GM18511 (cell line): ENCODE measurements at regions not wholly inside any gene's neighbourhood (a gene's known extent, or its start where the extent isn't known, plus 50 kb on each side); places are given as distances from the start of the nearest gene placed in this dataset.

Source experiments
- ATAC-seq: cut with Tn5 transposase; IDR thresholded peaks from one replicate; pipeline ENCODE4 v1.9.1; 2021; ENCODE audit warnings: mild to moderate bottlenecking, moderate library complexity; ENCODE audit not compliant: unreplicated experiment

GRCh38 chr1:83015163-83015562, 983.8 kb downstream of the TTLL7 start:
- no peak for ATAC-seq

- no peak for ATAC-seq
These were observed 986.0 kb downstream of the TTLL7 start for GRCh38 chr1:83012950-83013349.

- ATAC-seq: no peak
These were observed 987.7 kb downstream of the TTLL7 start for GRCh38 chr1:83011265-83011664.

- no peak for ATAC-seq
These were observed 992.7 kb downstream of the TTLL7 start for GRCh38 chr1:83006271-83006670.

- no peak for ATAC-seq
These were observed 998.6 kb downstream of the TTLL7 start for GRCh38 chr1:83000286-83000685.

GRCh38 chr1:82995951-82996350, 1003.0 kb downstream of the TTLL7 start:
- no peak for ATAC-seq

- ATAC-seq: no peak
These were observed 1004.2 kb downstream of the TTLL7 start for GRCh38 chr1:82994616-82995263.

- no peak for ATAC-seq
These were observed 1007.4 kb downstream of the TTLL7 start for GRCh38 chr1:82991569-82991968.

GRCh38 chr1:82979593-82980236, 1019.2 kb downstream of the TTLL7 start:
- ATAC-seq: peak; percentile 100

GRCh38 chr1:82978461-82979324, 1020.2 kb downstream of the TTLL7 start:
- ATAC-seq: no peak

GRCh38 chr1:82972841-82973553, 1025.9 kb downstream of the TTLL7 start:
- ATAC-seq: no peak

GRCh38 chr1:82969340-82969739, 1029.6 kb downstream of the TTLL7 start:
- ATAC-seq: no peak

GRCh38 chr1:82962658-82963057, 1036.3 kb downstream of the TTLL7 start:
- ATAC-seq: no peak

GRCh38 chr1:82950606-82951200, 1048.2 kb downstream of the TTLL7 start:
- ATAC-seq: no peak

- no peak for ATAC-seq
These were observed 1050.5 kb downstream of the TTLL7 start for GRCh38 chr1:82948386-82948785.

GRCh38 chr1:82947278-82947677, 1051.7 kb downstream of the TTLL7 start:
- no peak for ATAC-seq

GRCh38 chr1:82946096-82946605, 1052.8 kb downstream of the TTLL7 start:
- ATAC-seq: no peak

GRCh38 chr1:82944822-82945221, 1054.1 kb downstream of the TTLL7 start:
- ATAC-seq: no peak

- ATAC-seq: no peak
These were observed 1064.9 kb downstream of the TTLL7 start for GRCh38 chr1:82934074-82934473.

GRCh38 chr1:82932727-82933126, 1066.2 kb downstream of the TTLL7 start:
- ATAC-seq: no peak

GRCh38 chr1:82932207-82932606, 1066.7 kb downstream of the TTLL7 start:
- no peak for ATAC-seq
